ENCODE measurements at regions not wholly inside any gene's neighbourhood (a gene's known extent, or its start where the extent isn't known, plus 50 kb on each side); places are given as distances from the start of the nearest gene placed in this dataset.

DNA sequence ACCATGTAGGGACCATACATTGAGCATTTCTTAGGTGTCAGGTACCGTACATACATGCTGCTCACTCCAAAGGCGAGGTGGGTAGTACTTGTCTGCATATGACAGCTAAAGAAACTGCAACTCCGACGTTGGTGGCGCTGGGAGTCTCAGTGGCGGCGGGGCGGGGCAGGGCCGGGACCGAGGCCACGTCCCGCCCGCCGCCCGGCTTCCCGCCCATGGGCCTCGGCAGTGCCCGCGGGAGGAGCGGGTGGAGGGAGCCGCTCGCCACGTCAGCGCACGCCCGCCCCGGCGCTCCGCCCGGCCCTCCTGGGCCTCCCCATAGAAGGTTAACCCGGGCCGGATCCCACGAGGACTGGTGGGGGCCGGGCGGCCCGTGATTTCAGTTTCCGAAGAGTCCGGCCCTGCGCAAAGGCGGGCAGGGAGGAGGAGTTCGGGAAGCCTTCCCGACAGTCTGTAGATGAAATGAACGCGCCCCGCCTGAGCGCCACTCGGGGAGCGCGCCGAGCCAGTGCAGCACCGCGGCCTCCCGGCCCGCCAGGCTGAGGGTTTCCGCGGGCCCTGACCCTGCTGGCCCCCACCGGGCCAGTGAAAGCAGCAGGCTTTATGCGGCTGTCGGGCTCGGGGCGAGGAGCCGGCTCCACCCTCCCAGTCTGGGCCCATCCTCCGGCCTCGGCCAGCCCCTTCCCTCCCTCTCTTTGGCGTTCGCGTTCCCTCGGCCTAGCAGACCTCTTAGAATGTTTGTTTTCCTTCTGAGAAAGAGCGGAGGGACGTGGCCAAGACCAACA, 119.9 kb upstream of the JUN start (continued):
- no peak for TF ChIP-seq USF2 (IDR thresholded peaks at IDR 0.05; ENCODE audit: low read length)
- no peak for TF ChIP-seq JUND (IDR thresholded peaks at IDR 0.05; ENCODE audit: low read length)
- no peak for TF ChIP-seq ATF3 (IDR thresholded peaks at IDR 0.05; ENCODE audit: insufficient read depth, low read depth, low read length)
- TF ChIP-seq SIN3A (conservative IDR thresholded peaks at IDR 0.05 in 1 of 2, IDR thresholded peaks at IDR 0.05 in 1 of 2; ENCODE audit: low read depth in 1 of 2, low read length in 2 of 2), result no peak
- no peak for TF ChIP-seq RXRA (IDR thresholded peaks at IDR 0.05; ENCODE audit: insufficient read depth, low read depth, low read length)
- TF ChIP-seq SP2 (IDR thresholded peaks at IDR 0.05; ENCODE audit: low read length), result no peak
- no peak for TF ChIP-seq RBBP5 (IDR thresholded peaks at IDR 0.05; ENCODE audit: borderline replicate concordance, low read depth, low read length)
- TF ChIP-seq CBX5 (IDR thresholded peaks at IDR 0.05; ENCODE audit: low read depth, low read length), result no peak
- no peak for TF ChIP-seq BRCA1 (IDR thresholded peaks at IDR 0.05; ENCODE audit: low read depth, low read length)
- TF ChIP-seq GABPA (IDR thresholded peaks at IDR 0.05; ENCODE audit: borderline replicate concordance, insufficient read depth, low read length), result peak; percentile 43; the same call in 1 of the 2 replicates
- no peak for TF ChIP-seq CBX8 (IDR thresholded peaks at IDR 0.05; ENCODE audit: borderline replicate concordance, low read depth, low read length)
- no peak for TF ChIP-seq MAX (IDR thresholded peaks at IDR 0.05)
- TF ChIP-seq RAD21 (IDR thresholded peaks at IDR 0.05 in 1 of 2, conservative IDR thresholded peaks at IDR 0.05 in 1 of 2; ENCODE audit: low read depth in 2 of 2, low read length in 2 of 2), result peak in 1 of 2 experiments; percentile 14; a peak in 1 of 4 replicates
- peak; percentile 45 for TF ChIP-seq CTBP2 (IDR thresholded peaks at IDR 0.05; ENCODE audit: borderline replicate concordance, insufficient read depth, insufficient read length, low read length)
- no peak for TF ChIP-seq SP1 (IDR thresholded peaks at IDR 0.05; ENCODE audit: low read depth, low read length)
- no peak for TF ChIP-seq HDAC6 (IDR thresholded peaks at IDR 0.05; ENCODE audit: low read depth, low read length)
- no peak for TF ChIP-seq EP300 (IDR thresholded peaks at IDR 0.05; ENCODE audit: borderline replicate concordance in 1 of 2, low read depth in 2 of 2, low read length in 2 of 2)
- TF ChIP-seq EZH2 (IDR thresholded peaks at IDR 0.05; ENCODE audit: low read depth, low read length, severe bottlenecking), result peak; percentile 43

Data from H1 (cell line).